Activated CD4-positive, CD25-positive, alpha-beta regulatory T cell (primary cell): ENCODE measurements at regions not wholly inside any gene's neighbourhood (a gene's known extent, or its start where the extent isn't known, plus 50 kb on each side); places are given as distances from the start of the nearest gene placed in this dataset.
"Not testable (repeated sequence)": the region's sequence is repeated elsewhere in the genome, so short reads cannot be mapped to it uniquely, and the experiment has no call there.

Source experiments
- DNase-seq, 4 experiments: peaks; one replicate each; lab custom pipeline; 2025; lab: John Stamatoyannopoulos, UW

DNA sequence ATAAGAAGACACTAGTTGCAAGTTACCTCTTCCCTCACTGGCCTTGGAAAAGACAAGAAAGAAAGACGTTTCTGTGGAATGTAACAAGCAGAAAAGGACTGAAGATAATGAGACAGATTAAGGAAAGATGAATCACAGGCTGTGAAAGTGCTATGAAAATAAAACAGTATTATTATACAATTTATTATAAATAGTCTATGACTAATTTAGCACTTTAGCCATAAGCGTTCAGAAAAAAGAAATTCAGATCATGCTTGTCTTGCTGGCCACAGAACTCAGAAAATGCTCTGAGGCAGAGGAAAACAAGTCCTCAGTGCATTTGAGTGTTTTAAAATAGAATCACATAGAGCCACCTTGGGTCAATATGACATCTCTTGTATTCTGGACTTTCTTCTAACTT lies 174.8 kb upstream of the NBPF9 start:
- not testable (repeated sequence) for DNase-seq

DNA sequence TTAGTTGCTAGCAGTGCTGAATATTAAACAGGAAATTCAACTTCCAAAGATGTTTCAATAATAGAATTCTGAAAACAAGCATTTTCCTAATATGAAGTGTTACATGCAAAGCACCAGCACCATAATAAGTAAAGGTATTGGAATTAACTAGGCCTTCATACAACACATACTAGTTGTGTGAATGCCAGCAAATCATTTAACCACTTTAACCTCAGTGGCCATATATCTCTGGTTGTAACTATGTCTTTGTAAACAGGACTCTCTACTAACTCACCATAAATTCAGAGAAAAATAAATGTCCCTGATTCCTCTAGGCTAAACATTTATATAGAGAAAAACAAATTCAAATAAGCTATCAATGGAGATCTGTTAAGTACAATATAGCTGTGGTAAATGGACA lies 175.7 kb upstream of the NBPF9 start:
- not testable (repeated sequence) for DNase-seq

DNA sequence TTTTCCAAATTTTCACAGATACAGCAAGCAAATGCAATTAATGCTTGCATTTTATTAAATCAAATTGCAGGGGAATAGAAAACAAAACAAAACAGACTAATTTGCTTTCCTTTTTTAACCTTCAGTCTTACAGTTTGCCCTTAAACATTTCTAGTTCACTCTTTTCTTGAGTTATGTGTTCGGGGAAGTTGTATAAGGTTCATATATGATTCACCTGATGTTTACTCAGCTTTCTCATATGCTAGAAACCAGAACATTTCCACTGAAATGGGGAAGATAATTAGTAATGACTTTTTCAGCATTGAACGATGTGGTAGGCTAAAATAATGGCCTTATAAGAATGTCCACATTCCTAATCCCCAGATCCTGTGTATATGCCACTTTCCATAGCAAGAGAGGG lies 176.2 kb upstream of the NBPF9 start:
- not testable (repeated sequence) for DNase-seq

DNA sequence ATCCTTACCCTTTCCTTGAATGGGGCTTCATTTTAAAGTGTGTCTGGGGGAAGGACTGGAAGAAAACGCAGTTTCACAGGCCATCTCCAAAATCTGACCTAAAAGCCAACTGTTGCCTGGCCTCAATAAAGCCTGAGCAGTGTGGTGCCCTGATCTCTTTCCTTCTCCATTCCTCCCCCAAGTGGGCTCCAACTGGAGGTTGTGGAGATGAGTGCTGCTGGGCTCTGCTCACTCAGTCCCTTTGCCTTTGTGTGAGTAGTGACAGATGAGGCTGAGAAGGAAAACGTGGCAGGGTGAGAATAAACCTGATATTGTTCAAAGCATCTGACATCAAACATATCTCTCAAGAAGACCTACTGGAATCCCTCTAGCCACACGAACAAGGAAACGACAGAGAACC lies 181.4 kb upstream of the NBPF9 start:
- not testable (repeated sequence) for DNase-seq

DNA sequence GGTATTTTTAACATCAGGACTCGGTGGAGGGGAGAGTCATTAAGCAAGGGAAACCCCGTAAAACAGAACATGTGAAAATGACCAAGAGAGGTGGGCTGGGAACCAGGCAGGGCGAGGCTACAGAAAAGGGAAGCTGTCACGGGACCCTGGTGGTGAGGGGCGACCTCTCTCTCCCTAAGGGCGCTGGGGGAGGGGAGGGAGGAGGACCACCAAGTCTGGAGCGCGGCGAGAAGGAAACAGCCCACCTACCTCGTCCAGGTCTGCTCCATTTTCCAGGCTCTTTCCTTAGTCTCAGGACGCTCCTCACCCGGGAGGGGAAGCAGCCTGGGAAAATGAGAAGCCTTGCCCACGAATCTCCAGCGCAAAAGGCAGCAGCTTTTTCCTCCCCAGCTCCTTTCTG lies 181.9 kb upstream of the NBPF9 start:
- DNase-seq: not testable (repeated sequence)

DNA sequence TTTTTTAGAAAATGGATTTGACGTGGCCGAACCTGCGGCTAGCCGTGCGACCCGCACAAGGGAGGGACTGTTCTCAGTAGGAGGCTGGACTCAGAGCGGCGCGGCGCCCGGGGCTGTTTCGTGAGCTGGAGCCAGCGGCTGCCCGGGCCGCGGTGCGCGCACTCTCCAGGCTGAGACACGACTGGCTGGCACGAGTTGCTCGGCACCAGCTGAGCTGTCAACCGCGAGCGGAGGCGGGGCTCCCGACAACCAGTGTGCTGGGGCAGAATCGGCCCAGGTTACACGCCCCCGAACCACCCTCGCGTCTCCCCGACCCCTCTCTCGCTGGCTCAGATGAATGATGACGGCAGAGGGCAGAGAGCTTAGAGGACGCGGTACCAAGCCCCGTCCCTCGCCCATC lies 182.3 kb upstream of the NBPF9 start:
- not testable (repeated sequence) for DNase-seq

DNA sequence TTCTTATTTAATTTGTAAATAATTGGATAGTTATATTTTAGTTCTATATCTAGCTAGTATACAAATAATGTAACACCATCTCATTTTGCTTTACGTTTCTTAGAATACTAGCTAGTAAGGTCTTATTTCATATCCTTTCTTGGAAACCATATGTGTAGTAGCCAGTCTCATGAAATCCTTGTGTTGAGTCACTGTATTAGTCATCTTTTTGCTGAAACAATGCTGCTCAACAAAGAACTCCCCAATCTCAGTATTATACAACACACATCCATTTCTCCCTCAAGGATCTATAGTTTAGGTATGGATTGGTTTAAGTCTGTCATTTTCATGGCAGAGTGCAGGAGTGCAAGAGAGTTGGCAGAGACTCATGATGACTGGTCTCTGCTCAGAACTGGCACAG lies 185.2 kb upstream of the NBPF9 start:
- not testable (repeated sequence) for DNase-seq

DNA sequence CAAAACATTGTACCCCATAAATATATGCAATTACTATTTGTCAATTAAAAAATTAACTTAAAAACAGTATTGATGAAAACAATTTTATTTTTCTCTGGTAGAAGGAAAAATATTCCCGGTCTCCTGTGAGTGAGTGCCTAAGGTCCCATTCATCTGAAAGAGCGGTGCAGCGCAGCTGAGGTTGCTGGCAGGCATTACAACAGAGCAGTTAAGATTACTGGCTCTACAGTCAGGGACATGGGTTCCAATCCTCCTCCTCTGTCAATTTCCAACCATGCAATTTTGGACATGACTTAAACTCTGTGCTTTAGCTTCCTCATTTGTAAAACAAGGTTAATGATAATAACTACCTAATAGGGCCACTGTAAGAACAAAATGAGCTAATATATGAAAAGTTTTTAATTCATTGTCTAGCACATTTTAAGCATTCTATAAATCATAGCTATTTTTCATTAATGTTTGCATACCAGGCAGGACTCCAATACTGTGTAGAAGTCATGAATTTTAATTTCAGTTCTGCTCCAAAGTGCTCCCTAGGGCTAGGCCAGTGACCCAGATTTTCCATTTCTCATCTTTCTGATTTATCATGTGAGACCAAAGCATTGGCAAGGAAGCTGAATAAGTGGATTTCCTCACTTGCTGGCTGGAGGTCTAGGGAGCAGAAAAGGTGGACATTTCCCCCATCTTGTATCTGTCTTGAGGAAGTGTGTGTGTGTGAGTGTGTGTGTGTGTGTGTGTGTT lies 174.2 kb upstream of the NBPF19 start:
- DNase-seq: not testable (repeated sequence)

DNA sequence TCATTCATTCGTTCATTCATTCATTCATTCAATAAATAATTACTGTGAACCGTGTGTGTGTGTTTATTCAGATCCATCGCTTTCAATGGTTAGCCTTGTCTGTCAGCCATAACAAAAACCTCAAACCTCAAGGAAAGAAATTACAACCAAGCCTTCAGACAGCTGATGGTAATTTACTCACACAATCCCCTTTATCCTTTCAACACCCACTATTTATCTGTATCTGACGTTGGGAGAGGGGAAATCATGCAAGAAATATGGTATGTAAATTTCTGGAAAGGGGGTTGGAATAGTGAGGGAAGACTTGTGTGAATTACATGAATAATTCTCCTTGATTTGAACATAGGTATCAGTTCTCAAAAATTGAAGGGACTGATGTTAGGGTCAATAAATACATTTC lies 173.6 kb upstream of the NBPF19 start:
- DNase-seq: not testable (repeated sequence)

DNA sequence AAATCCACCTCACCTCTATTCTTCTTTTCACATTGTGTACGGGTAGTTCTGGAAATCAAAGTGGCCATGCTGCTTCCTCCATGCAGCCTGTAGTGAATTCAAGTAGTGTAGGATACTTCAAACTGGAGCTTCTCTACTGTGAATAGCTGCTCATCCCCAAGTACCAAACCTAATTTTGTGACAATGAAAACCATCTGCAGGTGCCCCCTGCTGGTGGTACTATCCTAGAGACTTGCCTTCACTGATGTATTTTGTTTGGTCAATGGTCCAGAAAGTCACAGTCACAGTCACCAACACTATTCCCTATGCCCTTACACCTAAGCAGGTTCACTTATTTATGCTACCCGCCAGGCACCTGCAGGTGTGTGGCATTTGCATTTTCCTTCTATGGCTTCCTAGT lies 170.0 kb upstream of the NBPF19 start:
- DNase-seq: not testable (repeated sequence)

DNA sequence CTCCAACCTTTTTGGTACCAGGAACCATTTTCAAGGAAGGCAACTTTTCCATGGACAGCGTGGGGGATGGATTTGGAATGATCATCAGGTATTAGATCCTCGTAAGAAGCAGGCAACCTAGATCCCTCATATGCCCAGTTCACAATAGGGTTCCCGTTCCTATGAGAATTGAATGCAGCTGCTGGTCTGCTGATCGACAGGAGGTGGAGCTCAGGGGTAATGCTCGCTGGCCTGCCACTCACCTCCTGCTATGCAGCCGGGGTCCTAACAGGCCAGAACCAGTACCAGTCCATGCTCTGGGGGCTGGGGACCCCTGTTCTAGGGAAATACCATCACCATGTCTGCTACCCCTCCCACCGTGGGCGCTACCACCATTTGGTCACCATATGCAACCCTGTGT lies 167.2 kb upstream of the NBPF19 start:
- not testable (repeated sequence) for DNase-seq

DNA sequence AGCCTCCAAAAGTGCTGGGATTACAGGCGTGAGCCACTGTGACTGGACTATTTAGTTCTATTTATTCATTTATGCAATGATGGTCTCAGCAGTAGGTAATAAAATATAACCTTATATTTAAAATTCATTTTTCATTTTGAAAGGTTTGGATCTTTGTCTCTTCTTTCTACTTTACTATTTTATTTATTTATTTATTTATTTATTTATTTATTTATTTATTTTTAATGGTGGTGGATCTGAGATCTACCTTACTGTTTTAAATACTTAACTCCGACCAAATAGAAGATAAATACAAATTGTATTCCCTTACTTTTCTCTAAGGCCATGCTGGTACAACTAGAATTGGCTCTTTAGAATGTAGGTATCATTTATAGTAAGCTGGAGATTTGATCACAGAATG lies 159.9 kb upstream of the NBPF19 start:
- DNase-seq: not testable (repeated sequence)

DNA sequence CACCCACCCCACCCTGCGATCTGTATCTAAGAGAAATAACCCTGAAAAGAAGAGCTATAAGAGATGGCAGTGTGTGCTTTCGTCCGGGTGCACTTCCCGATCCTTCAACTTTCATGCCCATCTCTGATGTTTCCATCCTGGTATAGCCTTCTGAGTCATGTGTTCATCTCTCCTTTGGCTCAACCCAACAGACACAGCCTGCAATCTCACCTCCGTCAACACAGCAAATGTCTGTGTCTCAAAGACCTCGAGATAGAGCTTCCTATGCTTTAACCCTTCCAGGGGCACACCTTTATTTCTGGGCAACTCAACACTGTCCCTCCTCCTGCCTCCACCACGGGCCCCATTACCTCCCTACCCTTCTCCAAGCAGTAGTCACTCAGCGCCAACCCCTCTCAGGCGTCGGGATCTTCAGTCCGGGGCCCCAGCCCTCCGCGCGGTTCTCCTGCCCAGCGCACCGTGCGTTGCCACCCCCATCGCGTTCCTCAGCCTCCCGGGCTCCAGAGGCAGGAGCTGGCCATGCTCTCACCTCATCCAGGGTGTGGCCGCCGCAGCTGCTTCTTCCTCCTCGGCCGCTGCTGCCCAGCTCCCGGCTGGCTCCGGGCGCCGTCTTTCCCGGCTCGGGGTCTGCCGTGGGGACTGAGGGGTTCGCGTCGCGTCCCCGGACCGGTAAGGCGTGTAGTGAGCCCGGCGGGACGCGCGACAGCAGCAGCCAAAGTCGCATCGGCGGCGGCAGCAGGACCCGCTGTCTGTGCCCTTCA lies 153.7 kb upstream of the NBPF19 start:
- not testable (repeated sequence) for DNase-seq

DNA sequence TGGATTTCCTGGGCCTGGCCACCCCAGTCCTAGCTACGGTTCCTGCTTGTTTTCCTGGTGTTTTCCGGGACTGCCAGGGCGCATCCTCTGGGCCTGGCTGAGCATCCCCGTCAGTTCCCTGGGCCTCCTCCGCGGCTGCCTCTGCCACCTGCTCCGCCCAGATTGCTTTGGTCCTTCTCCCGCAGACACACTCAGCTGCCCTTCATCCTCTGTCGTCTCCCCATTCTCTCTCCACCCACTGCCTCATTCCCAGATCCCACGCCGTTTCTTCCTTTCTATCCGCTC lies 153.2 kb upstream of the NBPF19 start:
- not testable (repeated sequence) for DNase-seq

DNA sequence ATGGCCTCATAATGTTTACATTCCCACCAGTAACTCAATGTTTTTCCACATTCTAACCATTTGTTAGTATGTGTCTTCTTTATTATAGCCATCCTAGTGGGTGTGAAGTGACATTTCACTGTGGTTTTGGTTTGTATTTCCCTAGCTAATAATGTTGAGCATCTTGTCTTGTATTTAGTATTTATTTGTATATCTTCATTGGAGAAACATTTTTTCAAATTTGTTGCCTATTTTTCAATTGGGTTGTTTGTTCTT lies 144.8 kb upstream of the NBPF19 start:
- not testable (repeated sequence) for DNase-seq

DNA sequence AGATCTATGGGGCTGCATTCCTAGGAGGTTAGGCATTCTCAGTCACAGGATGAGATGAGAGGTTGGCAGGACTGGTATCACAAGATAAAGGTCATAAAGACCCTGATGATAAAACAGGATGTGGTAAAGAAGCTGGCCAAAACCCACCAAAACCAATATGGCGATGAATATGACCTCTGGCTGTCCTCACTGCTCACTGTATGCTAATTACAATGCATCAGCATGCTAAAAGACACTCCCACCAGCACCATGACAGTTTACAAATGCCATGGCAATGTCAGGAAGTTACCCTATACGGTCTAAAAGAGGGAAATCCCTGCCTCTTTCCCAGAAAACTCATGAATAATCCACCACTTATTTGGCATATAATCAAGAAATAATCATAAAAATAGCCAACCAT lies 138.8 kb upstream of the NBPF19 start:
- not testable (repeated sequence) for DNase-seq

DNA sequence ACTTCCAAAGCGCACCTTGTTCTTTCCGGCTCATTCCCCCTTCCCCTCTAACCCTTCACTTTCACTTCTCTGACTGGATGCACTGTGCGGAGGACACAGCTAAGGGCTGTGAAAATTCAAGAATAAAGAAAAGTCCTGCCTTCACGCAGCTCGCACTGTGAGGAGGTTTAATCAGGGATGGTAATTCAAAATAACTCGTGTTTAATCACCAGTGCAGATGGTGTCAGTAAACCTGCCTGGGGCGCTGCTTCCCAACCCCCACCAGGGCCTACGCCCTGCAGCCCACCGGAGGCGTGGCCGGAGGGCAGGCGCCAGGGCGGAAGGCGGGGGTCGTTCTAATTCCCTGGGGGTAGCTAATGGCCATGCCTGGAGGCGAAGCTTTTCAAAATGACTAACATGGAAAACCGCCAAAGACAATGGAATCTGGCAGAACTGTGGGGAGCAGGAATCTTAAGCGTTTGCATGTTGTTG lies 136.6 kb upstream of the NBPF19 start:
- not testable (repeated sequence) for DNase-seq

DNA sequence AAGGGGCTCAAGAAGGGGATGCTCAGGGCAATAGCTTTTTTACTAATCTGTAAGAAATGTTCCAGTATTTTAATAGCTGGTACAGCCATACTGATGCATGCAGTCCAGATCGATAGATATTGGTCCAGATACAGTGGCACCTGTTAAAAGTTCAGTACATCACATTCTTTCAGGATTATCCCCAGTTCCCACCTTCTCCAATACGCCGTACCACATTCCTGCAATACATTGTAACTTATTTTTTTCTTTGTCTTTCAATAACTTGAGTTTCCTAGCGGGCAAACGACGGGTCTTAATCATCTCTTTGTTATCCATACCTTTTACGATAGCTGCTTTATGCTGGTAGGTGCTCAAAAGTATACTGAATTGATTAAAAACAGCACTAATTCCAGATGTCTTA lies 136.1 kb upstream of the NBPF19 start:
- not testable (repeated sequence) for DNase-seq

DNA sequence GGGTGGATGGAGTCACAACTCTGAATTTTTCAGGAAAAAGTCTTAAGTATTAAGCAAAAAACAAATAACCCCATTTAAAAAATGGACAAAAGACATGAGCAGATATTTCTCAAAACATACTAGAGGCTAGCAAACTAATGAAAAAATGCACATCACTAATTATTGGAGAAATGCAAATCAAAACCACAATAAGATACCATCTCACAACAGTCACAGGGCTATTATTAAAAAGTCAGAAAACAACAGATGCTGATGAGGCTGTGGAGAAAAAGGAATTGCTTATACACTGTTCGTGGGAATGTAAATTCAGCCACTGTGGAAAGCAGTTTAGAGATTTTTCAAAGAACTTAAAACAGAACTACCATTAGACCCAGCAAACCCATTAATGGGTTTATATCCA lies 125.4 kb upstream of the NBPF19 start:
- not testable (repeated sequence) for DNase-seq

DNA sequence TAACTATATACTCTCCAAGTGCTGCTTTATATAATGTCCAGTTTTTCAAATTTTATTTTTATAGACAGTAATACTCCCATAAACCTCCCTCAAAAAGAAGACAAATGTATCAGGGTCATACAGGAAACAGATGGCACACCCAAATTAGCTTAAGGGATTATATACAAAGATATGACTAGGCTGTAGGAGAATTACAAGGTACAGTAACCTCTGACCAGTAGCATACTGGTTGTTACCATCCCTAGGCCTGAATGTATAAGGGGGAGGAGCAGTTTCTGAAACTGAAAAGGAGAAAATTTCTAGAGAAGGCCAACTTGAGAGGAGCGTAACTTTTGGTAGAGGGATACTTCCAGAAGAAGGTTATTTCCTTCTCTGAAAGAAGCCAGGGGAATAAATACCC lies 122.6 kb upstream of the NBPF19 start:
- not testable (repeated sequence) for DNase-seq

DNA sequence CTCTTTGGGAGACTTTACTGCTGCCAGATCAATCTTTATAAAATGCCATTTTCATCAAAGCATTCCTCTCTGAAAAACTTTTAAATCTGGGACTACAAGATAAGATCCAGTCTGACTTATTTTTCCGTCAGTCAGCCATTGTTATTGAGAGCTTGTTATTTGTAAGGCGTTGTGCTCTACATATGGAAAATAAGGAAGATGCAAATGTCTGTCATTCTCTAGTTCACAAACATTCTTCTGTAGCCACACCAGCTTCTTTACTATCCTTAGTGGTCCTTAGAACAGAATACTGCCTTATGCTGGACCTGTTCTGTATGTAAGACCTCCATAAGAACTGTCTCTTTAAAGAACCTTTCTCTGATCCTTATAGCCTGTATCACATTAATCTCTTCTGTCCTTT lies 120.3 kb upstream of the NBPF19 start:
- DNase-seq: not testable (repeated sequence)

DNA sequence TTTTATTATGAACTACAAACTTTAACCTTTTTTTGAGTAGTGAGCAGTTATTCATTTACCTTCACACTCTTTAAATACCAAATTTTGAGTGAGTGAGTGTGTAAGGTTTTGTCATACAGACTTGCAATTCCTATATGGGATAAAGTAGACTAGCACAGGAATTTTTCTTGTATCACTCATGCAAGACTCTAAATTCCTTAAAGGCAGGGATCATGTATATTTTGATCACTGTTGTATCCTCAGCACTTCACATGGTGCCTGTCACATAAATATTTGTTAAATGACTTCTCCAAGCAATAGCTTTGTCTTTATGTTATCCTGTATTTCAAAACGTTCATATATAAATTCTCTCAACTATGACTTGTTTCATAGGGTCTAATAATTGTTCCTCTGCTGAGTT lies 119.1 kb upstream of the NBPF19 start:
- not testable (repeated sequence) for DNase-seq

DNA sequence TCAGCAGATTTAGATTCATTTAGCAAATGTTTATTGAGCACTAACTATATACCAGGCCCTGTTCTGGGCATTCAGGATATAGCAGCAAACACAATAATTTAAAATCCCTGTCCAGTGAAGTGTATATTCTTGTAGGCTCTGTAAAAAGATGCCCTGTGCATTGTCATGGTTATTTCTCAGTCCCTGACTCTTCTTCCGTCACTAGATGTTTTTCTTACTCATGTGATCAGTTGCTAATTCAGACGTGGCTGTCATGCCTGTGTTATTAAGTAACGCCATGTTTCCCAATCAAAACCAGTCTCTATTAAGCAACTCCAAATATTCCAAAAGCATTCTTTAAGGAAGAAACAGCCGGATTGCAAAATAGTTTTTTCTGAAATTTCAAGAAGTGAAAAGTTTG lies 118.7 kb upstream of the NBPF19 start:
- not testable (repeated sequence) for DNase-seq

DNA sequence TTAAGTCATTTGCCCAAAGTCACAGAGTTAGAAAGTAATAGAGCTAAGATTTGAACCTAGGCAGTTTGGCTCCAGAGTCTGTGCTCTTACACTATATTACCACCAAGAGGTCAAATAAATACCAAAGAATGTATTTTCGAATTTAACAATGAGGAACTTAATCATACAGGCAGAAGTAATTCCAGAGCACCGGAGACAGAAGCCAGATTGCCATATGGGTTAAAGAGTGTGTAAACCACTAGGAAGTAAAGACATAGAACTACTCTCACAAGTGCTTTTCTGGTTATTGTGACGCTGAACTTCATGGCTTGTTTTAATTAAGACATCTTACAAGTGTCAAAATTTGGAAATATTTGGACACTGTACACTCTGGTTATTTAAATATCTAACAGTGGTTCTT lies 114.5 kb upstream of the NBPF19 start:
- not testable (repeated sequence) for DNase-seq
